H1 (cell line): ENCODE measurements at regions not wholly inside any gene's neighbourhood (a gene's known extent, or its start where the extent isn't known, plus 50 kb on each side); places are given as distances from the start of the nearest gene placed in this dataset.

ENCODE experiments used
- CTCF ChIA-PET: fragments of 300-600 bp; sonication (Branson Sonifier 250); formaldehyde crosslinking; loops from one replicate; lab custom pipeline; 2021; ENCODE audit not compliant: partially characterized antibody; lab: Charles Lee
- POLR2A ChIA-PET: fragments of 300-600 bp; sonication (Branson Sonifier 250); formaldehyde crosslinking; loops from one replicate; lab custom pipeline; 2021; ENCODE audit warnings: inconsistent platforms; ENCODE audit not compliant: partially characterized antibody; lab: Charles Lee
- DNase-seq, 2 experiments: peaks; one replicate each; pipeline versions ENCODE4 v3.0.0 to v3.0.0-alpha.2; 2010 to 2022; ENCODE audit warnings: low spot score in 2 of 2, low read depth in 1 of 2, mixed read lengths in 1 of 2
- FAIRE-seq: peaks from 2 replicates; lab custom pipeline; 2011; peaks lifted over from hg19 to GRCh38; lab: Jason Lieb, UNC
- H2AFZ ChIP-seq: 2 replicates; pipeline ENCODE4 v1.8.1; 2012; ENCODE audit warnings: low read length, inconsistent platforms
- H2AK5ac ChIP-seq: 2 replicates; pipeline ENCODE4 v1.6.1; 2013; ENCODE audit warnings: low read depth, low read length
- H2BK120ac ChIP-seq: replicated peaks from 2 replicates; pipeline ENCODE3; 2013; ENCODE audit warnings: low read depth, low read length, inconsistent platforms
- H2BK12ac ChIP-seq: 2 replicates; pipeline ENCODE4 v1.6.1; 2013; ENCODE audit warnings: low read depth, low read length
- H2BK15ac ChIP-seq: 2 replicates; pipeline ENCODE4 v1.6.1; 2013; ENCODE audit warnings: low read length
- H2BK20ac ChIP-seq: 2 replicates; pipeline ENCODE4 v1.6.1; 2013; ENCODE audit warnings: low read length
- H2BK5ac ChIP-seq: 2 replicates; pipeline ENCODE4 v1.6.1; 2013; ENCODE audit warnings: low read depth, low read length
- H3K14ac ChIP-seq: 2 replicates; pipeline ENCODE4 v1.6.1; 2013; ENCODE audit warnings: inconsistent platforms; ENCODE audit not compliant: insufficient read length
- H3K18ac ChIP-seq: 2 replicates; pipeline ENCODE4 v1.6.1; 2013; ENCODE audit warnings: low read length; ENCODE audit errors: extremely low read depth
- H3K23ac ChIP-seq: 2 replicates; pipeline ENCODE4 v1.6.1; 2013; ENCODE audit warnings: inconsistent platforms; ENCODE audit not compliant: insufficient read length
- H3K23me2 ChIP-seq: 2 replicates; pipeline ENCODE4 v1.6.1; 2013; ENCODE audit warnings: low read depth, low read length
- H3K27ac ChIP-seq: 2 replicates; pipeline ENCODE4 v1.6.1; 2011; ENCODE audit warnings: low read depth, low read length, inconsistent platforms
- H3K27me3 ChIP-seq, 4 experiments: replicated peaks in 1 of 4; 1 replicate in 1 of 4; 2 replicates in 3 of 4; pipeline versions ENCODE4 v1.6.1 to v1.8.1; 2011 to 2013; ENCODE audit warnings: low read length in 3 of 4, mild to moderate bottlenecking in 3 of 4, inconsistent platforms in 2 of 4, mixed read lengths in 2 of 4, moderate library complexity in 1 of 4; ENCODE audit not compliant: control insufficient read depth in 3 of 4, insufficient read depth in 3 of 4; ENCODE audit errors: extremely low read depth in 1 of 4
- H3K36me3 ChIP-seq, 4 experiments: 2 replicates each; pipeline versions ENCODE4 v1.6.1 to v1.8.1; 2011 to 2013; ENCODE audit warnings: mild to moderate bottlenecking in 4 of 4, low read length in 3 of 4, moderate library complexity in 2 of 4, control low read depth in 1 of 4, inconsistent platforms in 1 of 4; ENCODE audit not compliant: insufficient read depth in 4 of 4, control insufficient read depth in 2 of 4
- H3K4ac ChIP-seq: replicated peaks from 2 replicates; pipeline ENCODE3; 2013; ENCODE audit warnings: low read length, low read depth, mixed read lengths, inconsistent platforms; ENCODE audit not compliant: insufficient read length
- H3K4me1 ChIP-seq, 4 experiments: replicated peaks in 1 of 4; 1 replicate in 1 of 4; 2 replicates in 3 of 4; pipeline versions ENCODE4 v1.6.1 to v1.8.1; 2011 to 2013; ENCODE audit warnings: low read length in 3 of 4, inconsistent platforms in 2 of 4, mixed read lengths in 1 of 4; ENCODE audit not compliant: insufficient read depth in 4 of 4, control insufficient read depth in 3 of 4
- H3K4me2 ChIP-seq, 2 experiments: 2 replicates each; pipeline versions ENCODE4 v1.6.1 to v1.8.1; 2011 to 2013; ENCODE audit warnings: low read depth in 2 of 2, low read length in 2 of 2, control low read depth in 1 of 2, inconsistent platforms in 1 of 2, mild to moderate bottlenecking in 1 of 2; ENCODE audit not compliant: insufficient read depth in 1 of 2
- H3K4me3 ChIP-seq, 4 experiments: fragments of 200-600, 300-600 bp in 1 of 4; sonication (generic), shearing (Covaris generic), sonication (Bioruptor Twin) in 1 of 4; 2 replicates each; pipeline versions ENCODE4 v1.5.1 to v1.8.1; 2011 to 2016; ENCODE audit warnings: low read length in 4 of 4, low read depth in 3 of 4, control low read depth in 2 of 4, inconsistent platforms in 2 of 4, mild to moderate bottlenecking in 2 of 4, mixed read lengths in 1 of 4, moderate library complexity in 1 of 4; ENCODE audit not compliant: insufficient read depth in 2 of 4; ENCODE audit errors: extremely low read depth in 1 of 4
- H3K56ac ChIP-seq: replicated peaks from 2 replicates; pipeline ENCODE3; 2013; ENCODE audit warnings: low read depth, mild to moderate bottlenecking, mixed read lengths, low read length, inconsistent platforms; ENCODE audit not compliant: insufficient read length
- H3K79me1 ChIP-seq: 2 replicates; pipeline ENCODE4 v1.6.1; 2013; ENCODE audit warnings: low read depth, low read length, control low read depth
- H3K79me2 ChIP-seq, 2 experiments: 2 replicates each; pipeline versions ENCODE4 v1.6.1 to v1.8.1; 2012 to 2013; ENCODE audit warnings: low read length in 2 of 2, mild to moderate bottlenecking in 2 of 2, inconsistent platforms in 1 of 2; ENCODE audit not compliant: insufficient read depth in 2 of 2, control insufficient read depth in 1 of 2
- H3K9ac ChIP-seq, 4 experiments: replicated peaks in 1 of 4; 1 replicate in 1 of 4; 2 replicates in 3 of 4; pipeline versions ENCODE4 v1.6.1 to v1.8.1; 2011 to 2013; ENCODE audit warnings: low read depth in 3 of 4, low read length in 3 of 4, control low read depth in 2 of 4, mild to moderate bottlenecking in 2 of 4, moderate library complexity in 2 of 4, inconsistent platforms in 1 of 4; ENCODE audit errors: extremely low read depth in 1 of 4
- H3K9me3 ChIP-seq, 2 experiments: 2 replicates each; pipeline versions ENCODE4 v1.6.1 to v1.8.1; 2012 to 2013; ENCODE audit warnings: mild to moderate bottlenecking in 2 of 2, moderate library complexity in 2 of 2, control low read depth in 1 of 2, inconsistent platforms in 1 of 2, low read depth in 1 of 2, low read length in 1 of 2, mixed read lengths in 1 of 2; ENCODE audit not compliant: insufficient read depth in 2 of 2
- H4K20me1 ChIP-seq, 2 experiments: replicated peaks in 1 of 2; 2 replicates each; pipeline versions ENCODE3 to v1.8.1; 2011 to 2013; ENCODE audit warnings: inconsistent platforms in 2 of 2, low read length in 2 of 2, mild to moderate bottlenecking in 1 of 2; ENCODE audit not compliant: insufficient read depth in 2 of 2, control insufficient read depth in 1 of 2
- H4K5ac ChIP-seq: 2 replicates; pipeline ENCODE4 v1.6.1; 2013; ENCODE audit warnings: low read length, low read depth, mixed read lengths, inconsistent platforms; ENCODE audit not compliant: insufficient read length
- H4K8ac ChIP-seq: 2 replicates; pipeline ENCODE4 v1.8.0; 2013; ENCODE audit warnings: mild to moderate bottlenecking, moderate library complexity, low read length, inconsistent platforms; ENCODE audit not compliant: insufficient read depth; ENCODE audit errors: extremely low read depth
- H4K91ac ChIP-seq: replicated peaks from 2 replicates; pipeline ENCODE3; 2013; ENCODE audit warnings: low read length, mixed read lengths, inconsistent platforms; ENCODE audit not compliant: insufficient read length
- BRCA1 ChIP-seq: IDR thresholded peaks from 2 replicates; pipeline ENCODE4 v1.6.1; 2012; ENCODE audit warnings: low read depth, low read length, improper control_type of control experiment
- CTBP2 ChIP-seq: IDR thresholded peaks from 2 replicates; pipeline ENCODE4 v1.7.0; 2011; ENCODE audit warnings: borderline replicate concordance, mild to moderate bottlenecking, moderate library complexity, mixed read lengths, low read length; ENCODE audit not compliant: insufficient read depth, insufficient read length
- EP300 ChIP-seq, 2 experiments: IDR thresholded peaks; 1 replicate in 1 of 2; 2 replicates in 1 of 2; pipeline ENCODE4 v1.6.1; 2011 to 2012; ENCODE audit warnings: low read depth in 2 of 2, low read length in 2 of 2, mild to moderate bottlenecking in 2 of 2, borderline replicate concordance in 1 of 2, inconsistent platforms in 1 of 2, moderate library complexity in 1 of 2
- GTF2F1 ChIP-seq: IDR thresholded peaks from 2 replicates; pipeline ENCODE4 v1.6.1; 2012; ENCODE audit warnings: low read depth, low read length, improper control_type of control experiment, borderline replicate concordance
- KDM5A ChIP-seq: fragments of 200-600 bp; IDR thresholded peaks from 2 replicates; pipeline ENCODE4 v1.7.1; 2012; ENCODE audit warnings: mild to moderate bottlenecking, low read length, inconsistent platforms, mixed read lengths
- POLR2A ChIP-seq, 2 experiments: IDR thresholded peaks; 1 replicate in 1 of 2; 2 replicates in 1 of 2; pipeline ENCODE4 v1.6.1; 2011; ENCODE audit warnings: low read depth in 2 of 2, low read length in 2 of 2, mild to moderate bottlenecking in 2 of 2; ENCODE audit errors: control extremely low read depth in 1 of 2
- POU5F1 ChIP-seq: IDR thresholded peaks from 2 replicates; pipeline ENCODE4 v1.6.1; 2011; ENCODE audit warnings: low read depth, mild to moderate bottlenecking, low read length, moderate library complexity
- SP2 ChIP-seq: IDR thresholded peaks from 2 replicates; pipeline ENCODE4 v1.6.1; 2012; ENCODE audit warnings: mild to moderate bottlenecking, low read length, inconsistent platforms
- SRF ChIP-seq: IDR thresholded peaks from 2 replicates; pipeline ENCODE4 v1.6.1; 2011; ENCODE audit warnings: mild to moderate bottlenecking, low read depth, low read length, moderate library complexity
- TAF1 ChIP-seq: IDR thresholded peaks from 2 replicates; pipeline ENCODE4 v1.6.1; 2011; ENCODE audit warnings: mild to moderate bottlenecking, low read depth, low read length
- TCF12 ChIP-seq: IDR thresholded peaks from 2 replicates; pipeline ENCODE4 v1.6.1; 2011; ENCODE audit warnings: low read depth, mild to moderate bottlenecking, low read length
- TEAD4 ChIP-seq: IDR thresholded peaks from 2 replicates; pipeline ENCODE4 v1.6.1; 2012; ENCODE audit warnings: low read depth, low read length, inconsistent platforms, mixed read lengths
- YY1 ChIP-seq: IDR thresholded peaks from 2 replicates; pipeline ENCODE4 v1.6.1; 2011; ENCODE audit warnings: low read depth, mild to moderate bottlenecking, low read length
- WGBS, 2 experiments: shearing (Covaris generic) in 1 of 2; methylation state at CpG; one replicate each; pipeline versions ENCODE4 v1.1.6 to v1.1.7; 2013 to 2015; ENCODE audit warnings: low lambda C conversion rate in 2 of 2, mixed read lengths in 2 of 2, inconsistent platforms in 1 of 2, low coverage in 1 of 2, missing lambda C conversion rate in 1 of 2; ENCODE audit not compliant: insufficient replicate concordance in 2 of 2, insufficient coverage in 1 of 2, insufficient read length in 1 of 2; ENCODE audit errors: extremely low coverage in 1 of 2, missing lambda C conversion rate in 1 of 2; 5-methylcytosine and 5-hydroxymethylcytosine counted together
- TF ChIP-seq, protein P1 (sequence below): IDR thresholded peaks from 2 replicates; pipeline ENCODE4 v1.6.1; 2012; ENCODE audit warnings: inconsistent platforms
- TF ChIP-seq, protein P2 (sequence below): IDR thresholded peaks from 2 replicates; pipeline ENCODE4 v1.6.1; 2012; ENCODE audit warnings: inconsistent platforms

DNA sequence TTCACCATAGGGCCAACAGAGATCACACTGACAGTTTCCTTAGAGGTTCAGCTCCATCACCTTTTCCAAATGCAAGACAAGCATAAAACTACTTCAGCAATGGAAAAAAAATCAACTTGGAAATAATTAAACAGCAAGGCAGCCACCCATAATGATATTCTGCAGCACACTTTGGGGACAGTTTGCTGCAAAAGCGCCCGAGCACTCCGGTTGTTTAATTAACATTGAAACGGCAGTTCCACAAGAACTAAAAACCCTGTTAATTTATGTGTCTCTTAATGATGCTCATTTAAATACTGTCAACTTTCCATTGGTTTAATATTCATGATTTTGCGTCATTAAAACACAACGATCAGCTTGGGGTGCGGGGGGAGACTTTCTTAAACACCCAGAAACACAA lies 153.2 kb downstream of the ELAVL4 start:
- H3K27ac ChIP-seq = no peak overlapping the region
- no peak for TF ChIP-seq TEAD4
- no peak for TF ChIP-seq EP300 (IDR thresholded peaks at IDR 0.05; ENCODE audit: borderline replicate concordance in 1 of 2, low read depth in 2 of 2, low read length in 2 of 2)
- TF ChIP-seq GTF2F1 = no peak
- TF ChIP-seq, protein P1, sequence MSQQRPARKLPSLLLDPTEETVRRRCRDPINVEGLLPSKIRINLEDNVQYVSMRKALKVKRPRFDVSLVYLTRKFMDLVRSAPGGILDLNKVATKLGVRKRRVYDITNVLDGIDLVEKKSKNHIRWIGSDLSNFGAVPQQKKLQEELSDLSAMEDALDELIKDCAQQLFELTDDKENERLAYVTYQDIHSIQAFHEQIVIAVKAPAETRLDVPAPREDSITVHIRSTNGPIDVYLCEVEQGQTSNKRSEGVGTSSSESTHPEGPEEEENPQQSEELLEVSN = no peak
- TF ChIP-seq POU5F1 = no peak
- no peak for TF ChIP-seq YY1
- no peak for TF ChIP-seq SP2
- no peak for TF ChIP-seq TCF12
- no peak for TF ChIP-seq BRCA1
- no peak for TF ChIP-seq POLR2A (IDR thresholded peaks at IDR 0.05; ENCODE audit: control extremely low read depth in 1 of 2, low read depth in 2 of 2, low read length in 2 of 2)
- no peak for TF ChIP-seq CTBP2
- no peak for TF ChIP-seq KDM5A
- TF ChIP-seq, protein P2, sequence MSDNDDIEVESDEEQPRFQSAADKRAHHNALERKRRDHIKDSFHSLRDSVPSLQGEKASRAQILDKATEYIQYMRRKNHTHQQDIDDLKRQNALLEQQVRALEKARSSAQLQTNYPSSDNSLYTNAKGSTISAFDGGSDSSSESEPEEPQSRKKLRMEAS = no peak
- TF ChIP-seq SRF = no peak
- no peak for TF ChIP-seq TAF1
- H3K4me1 ChIP-seq = no peaks in the 10 kb centered on the region
- H2BK5ac ChIP-seq = no peak overlapping the region
- no peak overlapping the region for H4K91ac ChIP-seq
- H3K23ac ChIP-seq = no peak overlapping the region
- no peak overlapping the region for H2BK15ac ChIP-seq
- no peaks in the 10 kb centered on the region for H3K79me1 ChIP-seq
- H3K56ac ChIP-seq = no peak overlapping the region
- H2BK20ac ChIP-seq = no peak overlapping the region
- H4K8ac ChIP-seq = no peak overlapping the region
- H3K4ac ChIP-seq = no peak overlapping the region
- DNase-seq (no peak), FAIRE-seq (no peak)
- no peak overlapping the region for H4K5ac ChIP-seq
- H3K9me3 ChIP-seq = no peaks in the 10 kb centered on the region
- H2BK120ac ChIP-seq = no peak overlapping the region
- H3K18ac ChIP-seq = no peak overlapping the region
- H3K4me2 ChIP-seq = no peak overlapping the region
- H3K79me2 ChIP-seq = no peaks in the 10 kb centered on the region
- H4K20me1 ChIP-seq = no peaks in the 10 kb centered on the region
- H3K36me3 ChIP-seq = no peaks in the 10 kb centered on the region
- no peak overlapping the region for H2AK5ac ChIP-seq
- H3K27me3 ChIP-seq = no peaks in the 10 kb centered on the region
- CTCF ChIA-PET = interaction anchor here (3.0 kb wide), 1 partner anchor 10 kb away, joined by 15 read pairs; no protein-coding TSS in a partner anchor
- H3K23me2 ChIP-seq = no peaks in the 10 kb centered on the region
- no peak overlapping the region for H3K14ac ChIP-seq
- no peak overlapping the region for H2AFZ ChIP-seq
- WGBS, 2 experiments = 88% methylated on average over 7 of the region's 7 CpGs; no CpG with 5 or more reads in 1 of the 2 experiments
- no peak overlapping the region for H2BK12ac ChIP-seq
- POLR2A ChIA-PET = no interaction called here
- no peak overlapping the region for H3K9ac ChIP-seq
- H3K4me3 ChIP-seq = no peak overlapping the region
